Endothelial cell (in vitro differentiated cells): ENCODE measurements at regions not wholly inside any gene's neighbourhood (a gene's known extent, or its start where the extent isn't known, plus 50 kb on each side); places are given as distances from the start of the nearest gene placed in this dataset.

ENCODE experiments used
- DNase-seq: peaks from one replicate; pipeline ENCODE4 v3.0.0; 2021; ENCODE audit warnings: low spot score
- H3K27ac Mint-ChIP-seq: one replicate; pipeline ENCODE4 v1.8.0; 2021; ENCODE audit warnings: mixed read lengths, inconsistent platforms; ENCODE audit not compliant: unreplicated experiment
- H3K27me3 Mint-ChIP-seq: one replicate; pipeline ENCODE4 v1.8.0; 2021; ENCODE audit warnings: mild to moderate bottlenecking, moderate library complexity, mixed read lengths, inconsistent platforms; ENCODE audit not compliant: unreplicated experiment
- H3K36me3 Mint-ChIP-seq: one replicate; pipeline ENCODE4 v1.8.0; 2021; ENCODE audit warnings: mild to moderate bottlenecking, low read depth, mixed read lengths, inconsistent platforms; ENCODE audit not compliant: unreplicated experiment
- H3K4me1 Mint-ChIP-seq: one replicate; pipeline ENCODE4 v1.8.0; 2021; ENCODE audit warnings: mild to moderate bottlenecking, mixed read lengths, inconsistent platforms; ENCODE audit not compliant: unreplicated experiment
- H3K4me3 Mint-ChIP-seq: one replicate; pipeline ENCODE4 v1.8.0; 2021; ENCODE audit warnings: mild to moderate bottlenecking, mixed read lengths, inconsistent platforms; ENCODE audit not compliant: unreplicated experiment
- H3K9me3 Mint-ChIP-seq: one replicate; pipeline ENCODE4 v1.8.0; 2021; ENCODE audit warnings: mixed read lengths, inconsistent platforms; ENCODE audit not compliant: unreplicated experiment
- CTCF ChIP-seq: fragments of 200-600 bp; sonication (generic); IDR thresholded peaks from one replicate; pipeline ENCODE4 v1.5.0; 2021; ENCODE audit warnings: antibody characterized with exemption; ENCODE audit not compliant: unreplicated experiment

DNA sequence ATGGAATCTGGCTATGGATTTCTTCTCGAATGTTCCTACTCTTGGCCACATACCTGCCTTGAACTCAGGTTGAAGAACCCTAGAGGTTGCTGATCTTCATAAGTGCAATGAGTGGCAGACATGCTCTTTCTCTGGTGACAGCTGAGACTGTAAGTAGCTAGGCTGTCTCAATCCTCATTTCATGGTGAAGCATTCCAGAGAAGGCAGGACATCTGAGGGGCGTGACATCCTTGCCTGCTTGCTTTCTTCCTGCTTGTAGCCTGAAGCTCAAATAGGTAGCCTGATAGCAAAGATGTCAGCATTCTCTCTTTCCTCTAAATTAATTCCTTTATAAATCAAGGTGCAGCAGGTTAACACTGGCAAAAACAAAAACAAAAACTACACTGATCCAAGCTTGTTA, 114.6 kb upstream of the MAGI3 start:
- TF ChIP-seq CTCF, result no peak
- Mint-ChIP-seq H3K27me3 (no peaks in the 10 kb centered on the region), H3K4me1 (peaks cover 14% of the 10 kb centered on the region), H3K9me3 (no peaks in the 10 kb centered on the region), H3K27ac (no peak overlapping the region), H3K36me3 (no peaks in the 10 kb centered on the region), H3K4me3 (no peak overlapping the region)
- DNase-seq, result no peak

DNA sequence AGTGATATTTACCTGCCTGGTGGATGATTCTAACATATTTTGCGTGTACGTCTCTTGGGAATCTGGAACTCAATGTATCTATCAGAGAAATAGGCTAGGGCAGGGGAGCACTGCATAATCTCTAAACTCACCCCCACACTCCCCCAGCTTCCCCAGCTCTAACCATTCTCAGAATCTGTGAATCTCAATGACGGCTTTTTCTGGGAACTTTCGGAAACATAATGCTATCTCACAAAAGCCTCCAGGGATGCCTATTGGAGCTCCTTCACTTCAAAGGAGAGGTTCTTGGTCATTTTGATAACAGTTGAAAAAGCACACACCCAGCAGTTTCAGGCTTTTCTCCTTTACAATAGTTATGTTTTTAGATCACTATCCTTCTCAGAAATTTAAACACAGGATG, 113.8 kb upstream of the MAGI3 start:
- peaks cover 14% of the 10 kb centered on the region for H3K4me1 Mint-ChIP-seq
- H3K4me3 Mint-ChIP-seq, result no peak overlapping the region
- no peak for TF ChIP-seq CTCF
- no peaks in the 10 kb centered on the region for H3K27me3 Mint-ChIP-seq
- H3K27ac Mint-ChIP-seq, result no peak overlapping the region
- DNase-seq, result no peak
- no peaks in the 10 kb centered on the region for H3K9me3 Mint-ChIP-seq
- H3K36me3 Mint-ChIP-seq, result no peaks in the 10 kb centered on the region

DNA sequence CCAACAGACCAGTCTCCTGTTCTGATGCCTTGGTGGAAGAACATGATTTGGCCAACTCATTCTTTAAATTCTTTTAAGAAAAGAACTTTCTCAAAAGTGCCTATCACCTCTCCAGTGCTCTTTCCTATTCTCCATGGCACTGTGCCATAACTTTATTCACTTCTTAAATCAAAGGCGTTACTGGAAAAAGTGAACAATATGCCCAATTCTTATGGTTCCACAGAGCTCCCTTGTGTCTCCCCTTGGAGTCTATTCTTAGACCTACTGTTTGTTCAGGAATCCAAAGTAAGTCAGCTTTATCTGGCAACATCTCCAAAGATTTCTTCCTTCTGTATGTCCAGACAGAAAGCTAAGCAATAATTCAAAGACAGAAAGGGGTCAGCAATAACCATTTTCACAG, 111.9 kb upstream of the MAGI3 start:
- TF ChIP-seq CTCF, result no peak
- Mint-ChIP-seq H3K27ac (no peak overlapping the region), H3K9me3 (no peaks in the 10 kb centered on the region), H3K27me3 (no peaks in the 10 kb centered on the region), H3K4me1 (peaks cover 14% of the 10 kb centered on the region), H3K4me3 (no peak overlapping the region), H3K36me3 (no peaks in the 10 kb centered on the region)
- DNase-seq, result no peak

DNA sequence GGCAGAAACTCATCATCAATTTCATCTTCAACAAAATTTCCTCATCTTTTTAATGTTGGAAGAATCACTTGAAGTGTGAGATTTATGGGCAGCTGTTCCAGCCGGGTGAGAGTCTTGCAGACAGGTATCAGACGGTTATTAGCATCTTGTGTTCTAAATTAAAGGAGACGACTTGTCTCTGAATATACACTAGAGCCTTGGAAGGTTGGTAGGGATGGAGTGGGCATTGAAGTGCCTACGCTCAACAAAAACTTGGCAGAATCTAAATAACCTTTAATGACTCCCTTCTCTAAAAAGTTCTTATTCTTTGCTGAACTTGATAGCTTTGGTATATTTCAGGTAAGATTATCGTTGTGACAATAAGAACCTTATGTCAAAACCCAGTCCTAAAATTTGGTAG, 111.5 kb upstream of the MAGI3 start:
- Mint-ChIP-seq H3K4me1 (peaks cover 14% of the 10 kb centered on the region), H3K27me3 (no peaks in the 10 kb centered on the region), H3K9me3 (no peaks in the 10 kb centered on the region), H3K27ac (no peak overlapping the region), H3K4me3 (no peak overlapping the region), H3K36me3 (no peaks in the 10 kb centered on the region)
- no peak for TF ChIP-seq CTCF
- no peak for DNase-seq

DNA sequence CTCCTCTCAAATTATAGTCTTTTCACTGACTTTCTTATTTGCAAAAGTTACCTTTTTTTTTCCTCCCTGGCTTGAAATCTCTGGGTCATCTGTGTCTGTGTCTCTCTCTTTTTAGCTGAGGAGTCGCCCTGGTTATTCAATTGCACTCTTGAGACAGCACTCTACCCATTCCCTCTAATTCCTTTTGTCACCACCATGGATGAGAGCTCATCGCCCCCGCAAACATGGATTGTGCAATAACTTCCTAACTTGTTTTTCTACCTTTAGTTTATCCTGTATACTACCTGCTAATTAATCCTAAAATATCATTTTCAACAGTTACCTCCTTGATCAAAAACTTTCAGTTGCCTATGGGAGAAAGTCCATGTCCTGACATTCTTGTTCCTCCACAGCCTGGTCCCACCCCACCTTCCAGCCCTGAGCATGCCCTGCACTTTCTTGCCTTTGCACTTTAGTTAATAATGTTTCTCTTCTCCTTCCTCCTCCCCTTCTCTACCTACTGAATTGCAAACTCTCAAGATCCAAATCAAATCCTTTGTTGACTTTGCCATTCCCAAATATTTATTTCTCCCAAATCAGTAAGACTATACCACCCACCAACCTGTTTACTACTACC, 110.4 kb upstream of the MAGI3 start:
- H3K9me3 Mint-ChIP-seq, result no peaks in the 10 kb centered on the region
- no peak for TF ChIP-seq CTCF
- H3K36me3 Mint-ChIP-seq, result no peaks in the 10 kb centered on the region
- H3K27ac Mint-ChIP-seq, result no peak overlapping the region
- no peak for DNase-seq
- H3K27me3 Mint-ChIP-seq, result no peaks in the 10 kb centered on the region
- H3K4me1 Mint-ChIP-seq, result peaks cover 14% of the 10 kb centered on the region
- H3K4me3 Mint-ChIP-seq, result no peak overlapping the region
